Posterior cingulate gyrus (tissue), 11 donors: ENCODE measurements at regions not wholly inside any gene's neighbourhood (a gene's known extent, or its start where the extent isn't known, plus 50 kb on each side); places are given as distances from the start of the nearest gene placed in this dataset.
A peak's percentile ranks its signal among the peaks of the same experiment; 100 is the strongest.
"Not testable (repeated sequence)": the region's sequence is repeated elsewhere in the genome, so short reads cannot be mapped to it uniquely, and the experiment has no call there.

Experiments used
- DNase-seq, 10 donors: peaks; one replicate each; pipeline versions ENCODE4 v3.0.0 to v3.0.0-alpha.2; 2020 to 2021; ENCODE audit warnings: mixed read lengths in 3 of 10
- intact Hi-C: fragments of 100-400 bp; cut with DNase I; formaldehyde crosslinking; loops from one replicate; pipeline ENCODE4 v1.15.1; 2023

DNA sequence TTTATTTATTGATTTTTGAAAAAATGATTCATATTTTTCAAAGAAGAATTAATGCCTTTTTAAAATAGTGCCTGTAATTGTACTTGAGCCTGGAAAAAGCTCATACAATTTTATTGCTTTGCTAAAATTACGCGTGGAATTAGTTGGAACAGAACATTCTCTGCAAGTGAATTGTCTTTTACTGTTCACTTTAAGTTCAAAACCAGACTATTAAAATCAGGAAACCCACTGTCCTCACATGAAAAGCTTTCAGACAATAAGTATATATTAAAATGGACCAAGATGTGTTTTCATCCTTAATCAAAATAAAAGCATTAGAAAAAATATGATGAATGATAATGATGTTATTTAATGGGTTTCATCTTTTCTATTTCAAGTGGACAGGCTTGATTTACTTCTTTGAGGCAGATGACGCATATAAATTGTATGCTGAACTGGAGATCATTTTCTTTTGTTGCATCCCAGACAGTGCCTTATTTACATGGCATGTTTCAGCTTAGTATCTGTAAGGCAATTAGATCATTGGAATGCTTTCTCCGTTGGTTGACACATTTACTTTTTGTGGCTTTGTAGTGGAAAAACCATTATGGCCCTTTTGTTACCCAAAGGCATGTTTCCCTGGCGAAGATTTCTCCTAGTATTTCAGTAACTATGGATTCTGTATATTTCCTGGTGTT is 299.0 kb upstream of the MAGEC2 start:
- no peak for DNase-seq
- intact Hi-C loops = no loop called here

DNA sequence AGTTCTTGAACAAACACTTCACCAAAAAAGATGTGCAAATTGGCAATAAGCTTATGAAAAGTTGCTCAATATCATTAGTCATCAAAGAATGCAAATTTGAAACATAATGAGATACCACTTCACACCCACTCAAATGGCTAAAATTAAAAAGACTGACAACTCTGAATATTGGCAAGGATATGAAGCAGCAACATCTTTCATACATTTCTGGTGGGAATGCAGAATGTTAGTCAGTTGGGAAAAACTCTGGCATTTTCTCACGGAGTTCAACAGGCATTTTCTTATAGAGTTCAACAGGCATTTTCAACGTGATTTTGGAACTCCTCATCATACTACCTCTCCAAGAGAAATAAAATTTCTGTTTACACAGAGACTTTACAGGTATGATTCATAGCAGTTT is 297.4 kb upstream of the MAGEC2 start:
- intact Hi-C loops = no loop called here
- no peak for DNase-seq

DNA sequence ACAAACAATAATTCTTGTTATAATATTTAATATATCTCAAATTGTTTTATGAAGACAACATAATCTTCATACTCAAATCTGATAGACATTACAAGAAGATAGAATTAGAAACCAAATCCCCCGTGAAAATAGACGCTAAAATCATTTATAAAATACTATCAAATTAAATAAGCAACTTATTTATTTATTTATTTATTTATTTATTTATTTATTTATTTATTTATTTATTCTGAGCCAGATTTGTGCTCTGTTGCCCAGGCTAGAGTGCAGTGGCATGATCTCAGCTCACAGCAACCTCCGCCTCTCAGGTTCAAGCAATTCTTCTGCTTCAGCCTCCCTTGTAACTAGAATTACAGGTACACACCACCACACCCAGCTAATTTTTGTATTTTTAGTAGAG is 294.9 kb upstream of the MAGEC2 start:
- intact Hi-C loops = no loop called here
- no peak for DNase-seq

GRCh38 chrX:142483965-142484364 is 278.9 kb upstream of the MAGEC2 start:
- intact Hi-C loops = no loop called here
- DNase-seq = no peak

DNA sequence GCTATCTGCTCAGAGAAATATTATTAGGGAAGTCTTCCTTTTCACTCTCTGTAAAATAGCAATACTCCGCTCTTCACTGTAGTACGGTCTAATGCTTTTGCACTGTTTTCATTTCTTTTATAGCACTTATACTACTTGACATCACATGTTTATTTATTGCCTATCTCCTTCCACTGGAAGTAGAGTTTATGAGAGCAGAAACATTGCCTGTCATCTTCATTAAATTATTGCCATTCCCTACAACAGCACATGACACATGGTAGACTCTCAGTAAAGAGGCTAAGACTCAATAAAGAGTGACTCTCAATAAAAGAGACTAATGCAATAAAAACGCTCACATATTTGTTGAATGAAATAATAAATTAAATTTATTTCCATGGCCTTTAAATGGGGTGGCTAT is 241.3 kb upstream of the MAGEC2 start:
- intact Hi-C loops = no loop called here
- no peak for DNase-seq

GRCh38 chrX:142428916-142429315 is 223.8 kb upstream of the MAGEC2 start:
- DNase-seq = no peak

GRCh38 chrX:142390998-142391397 is 185.9 kb upstream of the MAGEC2 start:
- intact Hi-C loops, DNase-seq: not testable (repeated sequence)

More at GRCh38 chrX:142428916-142429315, 223.8 kb upstream of the MAGEC2 start:
- intact Hi-C loops = no loop called here

DNA sequence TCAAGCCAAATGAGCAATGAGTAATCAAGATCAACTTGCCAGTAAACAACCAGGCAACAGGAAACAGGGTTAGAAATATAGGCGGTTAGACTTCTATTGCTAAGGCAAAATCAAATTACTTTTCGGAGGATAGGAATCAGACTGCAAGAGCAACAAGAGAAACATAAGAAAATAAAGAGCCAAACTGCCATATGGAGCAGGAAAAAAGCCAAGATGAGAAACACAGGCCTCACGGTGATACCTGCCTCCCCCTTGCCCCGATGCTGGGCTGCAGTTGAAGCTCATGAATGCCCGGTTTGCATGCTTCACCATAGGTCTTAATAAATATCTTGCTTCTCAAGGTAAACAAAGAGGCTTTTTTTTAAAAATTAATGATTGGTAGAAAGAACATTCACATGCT is 158.4 kb upstream of the MAGEC2 start:
- DNase-seq = no peak
- intact Hi-C loops = no loop called here

GRCh38 chrX:142359331-142359730 is 154.2 kb upstream of the MAGEC2 start:
- intact Hi-C loops = no loop called here

DNA sequence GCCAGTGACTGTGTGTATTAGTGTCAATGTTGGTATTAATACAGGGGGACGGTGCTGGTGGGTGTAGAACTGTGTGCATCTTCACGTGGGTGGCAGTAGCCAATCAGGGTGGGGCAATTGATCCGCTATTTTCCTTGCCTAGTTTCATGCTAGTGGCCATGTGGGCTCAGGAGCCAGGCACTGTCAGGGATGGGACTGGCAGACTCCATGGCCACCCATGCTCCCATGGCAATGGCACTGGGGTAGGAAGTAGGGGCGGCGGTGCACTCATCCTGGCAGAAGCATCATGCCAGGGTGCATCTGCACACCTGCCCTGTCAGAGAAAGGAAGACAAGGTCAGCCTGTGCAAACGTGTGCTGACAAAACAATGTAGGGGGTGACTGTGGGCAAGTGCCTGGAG is 122.1 kb upstream of the MAGEC2 start:
- intact Hi-C loops = no loop called here
- peak in 1 of 10 donors; percentile 64 for DNase-seq

More at GRCh38 chrX:142359331-142359730, 154.2 kb upstream of the MAGEC2 start:
- no peak for DNase-seq

DNA sequence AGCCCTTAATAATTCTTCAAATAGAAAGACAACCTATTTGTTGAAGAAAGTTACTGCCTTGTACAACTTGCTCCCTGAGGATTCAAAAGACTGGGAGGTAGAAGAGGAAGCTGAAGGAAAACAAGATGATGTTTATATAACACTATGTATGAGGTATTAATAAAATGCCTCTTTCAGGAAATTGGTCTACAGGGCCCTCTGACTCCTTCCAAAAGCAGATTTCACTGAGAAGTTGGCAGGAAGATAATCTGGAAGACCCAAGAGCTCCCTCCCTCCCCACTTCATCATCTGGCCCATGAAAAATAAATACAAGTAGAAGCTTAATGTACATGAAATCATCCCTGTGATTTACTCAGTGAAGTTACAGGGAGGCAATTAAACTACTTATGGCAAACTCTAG is 107.5 kb upstream of the MAGEC2 start:
- intact Hi-C loops = no loop called here
- no peak for DNase-seq

GRCh38 chrX:142299406-142299805 is 94.3 kb upstream of the MAGEC2 start:
- DNase-seq = no peak

GRCh38 chrX:142296421-142296820 is 91.3 kb upstream of the MAGEC2 start:
- intact Hi-C loops = no loop called here
- DNase-seq = no peak

More at GRCh38 chrX:142299406-142299805, 94.3 kb upstream of the MAGEC2 start:
- intact Hi-C loops = no loop called here

DNA sequence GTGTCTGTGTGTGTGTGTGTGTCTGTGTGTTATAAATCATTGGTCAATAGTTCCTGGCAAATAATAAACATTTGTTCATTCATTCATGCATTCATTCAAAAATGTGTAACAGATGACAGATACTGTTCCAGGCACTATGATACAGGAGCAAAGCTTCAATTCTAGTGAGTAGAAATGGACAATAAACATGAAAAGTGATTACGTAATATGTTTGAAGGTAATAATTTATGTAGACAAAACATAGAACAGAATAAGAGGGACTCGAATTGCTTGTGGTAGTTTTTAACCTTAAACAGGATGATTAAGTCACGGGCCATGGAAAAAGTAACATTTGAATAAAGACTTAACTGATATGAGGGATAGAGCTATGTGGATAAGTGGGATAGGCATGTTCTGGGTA is 90.1 kb upstream of the MAGEC2 start:
- intact Hi-C loops = no loop called here
- DNase-seq = no peak

DNA sequence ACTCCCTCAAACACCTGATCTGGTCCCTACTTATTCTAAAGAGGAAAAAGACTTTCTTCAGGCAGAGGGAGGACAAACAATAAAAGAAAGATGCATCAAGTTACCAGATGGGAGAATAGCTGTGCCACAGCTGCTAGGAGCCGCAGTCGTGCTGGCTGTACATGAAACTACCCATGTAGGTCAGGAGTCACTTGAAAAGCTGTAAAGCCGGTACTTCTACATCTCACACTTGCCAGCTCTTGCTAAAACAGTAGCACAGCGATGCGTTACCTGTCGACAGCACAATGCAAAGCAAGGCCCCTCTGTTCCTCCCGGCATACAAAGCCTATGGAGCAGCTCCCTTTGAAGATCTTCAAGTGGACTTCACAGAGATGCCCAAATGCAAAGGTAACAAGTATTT is 65.1 kb upstream of the MAGEC2 start:
- DNase-seq, intact Hi-C loops: not testable (repeated sequence)

- intact Hi-C loops = no loop called here
- DNase-seq = peak in 1 of 10 donors; percentile 66
These were observed 61.3 kb upstream of the MAGEC2 start for GRCh38 chrX:142266417-142266816.

- intact Hi-C loops = not testable (repeated sequence)
- peak in 1 of 10 donors; percentile 72 for DNase-seq
These were observed 60.5 kb upstream of the MAGEC2 start for GRCh38 chrX:142265549-142265948.

GRCh38 chrX:142256935-142257334 is 51.8 kb upstream of the MAGEC2 start:
- intact Hi-C loops = no loop called here
- DNase-seq = no peak
